GM06990 (cell line): ENCODE measurements at regions not wholly inside any gene's neighbourhood (a gene's known extent, or its start where the extent isn't known, plus 50 kb on each side); places are given as distances from the start of the nearest gene placed in this dataset.

Source experiments
- DNase-seq: peaks from one replicate; pipeline ENCODE4 v3.0.0-alpha.2; 2011; ENCODE audit not compliant: insufficient read length; ENCODE audit errors: extremely low read depth
- H3K27me3 ChIP-seq: replicated peaks from 2 replicates; pipeline ENCODE4 v1.6.0; 2011; ENCODE audit warnings: low read length; ENCODE audit not compliant: control insufficient read depth, insufficient read depth
- H3K36me3 ChIP-seq: 2 replicates; pipeline ENCODE4 v1.5.1; 2011; ENCODE audit warnings: low read length; ENCODE audit not compliant: control insufficient read depth, insufficient read depth
- H3K4me3 ChIP-seq: replicated peaks from 2 replicates; pipeline ENCODE4 v1.5.1; 2011; ENCODE audit warnings: low read depth, mild to moderate bottlenecking, control low read depth, low read length
- CTCF ChIP-seq: IDR thresholded peaks from 2 replicates; pipeline ENCODE4 v1.5.1; 2011; ENCODE audit warnings: low read length, control low read depth, mild to moderate bottlenecking, inconsistent platforms; ENCODE audit not compliant: insufficient read depth, poor library complexity, severe bottlenecking

- no peak overlapping the region for H3K4me3 ChIP-seq
- H3K27me3 ChIP-seq: no peaks in the 10 kb centered on the region
- no peaks in the 10 kb centered on the region for H3K36me3 ChIP-seq
- no peak for TF ChIP-seq CTCF
- DNase-seq: no peak
These were observed 1655.3 kb upstream of the ACVR2A start for GRCh38 chr2:146189541-146189940.

- no peak for TF ChIP-seq CTCF
- Histone ChIP-seq H3K36me3 (no peaks in the 10 kb centered on the region), H3K4me3 (no peak overlapping the region), H3K27me3 (no peaks in the 10 kb centered on the region)
- DNase-seq: no peak
These were observed 1654.0 kb upstream of the ZEB2 start for GRCh38 chr2:146173934-146174333.

GRCh38 chr2:146161256-146161882, 1641.5 kb upstream of the ZEB2 start:
- Histone ChIP-seq H3K4me3 (no peak overlapping the region), H3K27me3 (no peaks in the 10 kb centered on the region), H3K36me3 (no peaks in the 10 kb centered on the region)
- no peak for TF ChIP-seq CTCF
- no peak for DNase-seq

- no peaks in the 10 kb centered on the region for H3K36me3 ChIP-seq
- no peak for TF ChIP-seq CTCF
- no peaks in the 10 kb centered on the region for H3K27me3 ChIP-seq
- H3K4me3 ChIP-seq: no peak overlapping the region
- DNase-seq: no peak
These were observed 1638.3 kb upstream of the ZEB2 start for GRCh38 chr2:146158072-146158674.

- TF ChIP-seq CTCF: no peak
These were observed 1627.6 kb upstream of the ZEB2 start for GRCh38 chr2:146147448-146148012.

More at GRCh38 chr2:146147448-146148012, 1627.6 kb upstream of the ZEB2 start:
- no peaks in the 10 kb centered on the region for H3K27me3 ChIP-seq
- H3K36me3 ChIP-seq: no peaks in the 10 kb centered on the region
- DNase-seq: no peak
- no peak overlapping the region for H3K4me3 ChIP-seq
